ENCODE measurements at regions not wholly inside any gene's neighbourhood (a gene's known extent, or its start where the extent isn't known, plus 50 kb on each side); places are given as distances from the start of the nearest gene placed in this dataset.
"Not testable (repeated sequence)": the region's sequence is repeated elsewhere in the genome, so short reads cannot be mapped to it uniquely, and the experiment has no call there.

GRCh38 chr12:115898670-115899069, 378.8 kb downstream of the MED13L start:
- no peak for DNase-seq

GRCh38 chr12:115897729-115898128, 379.8 kb downstream of the MED13L start:
- no peak for DNase-seq

- DNase-seq = no peak
Observed at GRCh38 chr12:115895247-115895646, 382.2 kb downstream of the MED13L start.

GRCh38 chr12:115891556-115892164, 385.8 kb downstream of the MED13L start:
- peak; percentile 94 for DNase-seq

GRCh38 chr12:115886666-115887065, 390.8 kb downstream of the MED13L start:
- no peak for DNase-seq

- DNase-seq = peak; percentile 78
Observed at GRCh38 chr12:115885040-115885690, 392.3 kb downstream of the MED13L start.

- DNase-seq = no peak
Observed at GRCh38 chr12:115882936-115883335, 394.6 kb downstream of the MED13L start.

GRCh38 chr12:115880238-115880637, 397.3 kb downstream of the MED13L start:
- no peak for DNase-seq

GRCh38 chr12:115879354-115879753, 398.1 kb downstream of the MED13L start:
- DNase-seq = peak; percentile 83

GRCh38 chr12:115873451-115874082, 403.9 kb downstream of the MED13L start:
- peak; percentile 41 for DNase-seq

- DNase-seq = peak; percentile 96
Observed at GRCh38 chr12:115872919-115873357, 404.6 kb downstream of the MED13L start.

- peak; percentile 95 for DNase-seq
Observed at GRCh38 chr12:115872212-115872611, 405.3 kb downstream of the MED13L start.

- DNase-seq = peak; percentile 95
Observed at GRCh38 chr12:115871714-115872113, 405.8 kb downstream of the MED13L start.

- peak; percentile 90 for DNase-seq
Observed at GRCh38 chr12:115870510-115870909, 407.0 kb downstream of the MED13L start.

- DNase-seq = peak; percentile 73
Observed at GRCh38 chr12:115870021-115870420, 407.5 kb downstream of the MED13L start.

- DNase-seq = peak; percentile 63
Observed at GRCh38 chr12:115869604-115870003, 407.9 kb downstream of the MED13L start.

GRCh38 chr12:115868624-115869023, 408.9 kb downstream of the MED13L start:
- no peak for DNase-seq

- no peak for DNase-seq
Observed at GRCh38 chr12:115867854-115868253, 409.6 kb downstream of the MED13L start.

GRCh38 chr12:115866909-115867525, 410.5 kb downstream of the MED13L start:
- DNase-seq = no peak

GRCh38 chr12:115866281-115866680, 411.2 kb downstream of the MED13L start:
- DNase-seq = not testable (repeated sequence)

GRCh38 chr12:115864396-115864795, 413.1 kb downstream of the MED13L start:
- DNase-seq = no peak

- peak; percentile 67 for DNase-seq
Observed at GRCh38 chr12:115860619-115861018, 416.9 kb downstream of the MED13L start.

GRCh38 chr12:115859231-115859630, 418.3 kb downstream of the MED13L start:
- DNase-seq = no peak

- DNase-seq = no peak
Observed at GRCh38 chr12:115857923-115858322, 419.6 kb downstream of the MED13L start.
